ENCODE measurements at regions not wholly inside any gene's neighbourhood (a gene's known extent, or its start where the extent isn't known, plus 50 kb on each side); places are given as distances from the start of the nearest gene placed in this dataset.

DNA sequence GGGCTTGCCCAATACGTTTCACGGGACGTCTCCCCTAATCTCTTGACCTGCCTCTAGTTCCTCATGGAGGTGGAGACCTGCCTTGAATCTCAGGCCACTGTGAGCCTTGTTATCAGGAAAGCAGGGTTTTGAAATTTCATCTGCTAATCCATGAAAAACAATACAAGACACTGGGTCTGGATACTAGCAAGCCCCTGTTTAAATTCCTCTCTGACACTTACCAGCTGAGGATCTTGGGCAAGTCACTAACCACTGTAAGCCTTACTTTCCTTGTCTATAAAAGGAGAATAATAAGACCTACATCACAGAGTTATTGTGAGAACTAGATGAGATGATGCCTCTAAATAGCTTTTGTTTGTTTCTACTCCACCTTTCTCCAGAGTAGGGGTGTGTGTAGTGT is 303.6 kb downstream of the FGFR2 start:
- ATAC-seq (replicated peaks; ENCODE audit: extremely low read depth, poor library complexity, severe bottlenecking) (no peak), DNase-seq (ENCODE audit: low spot score in 2 of 2) (no peak)
- Mint-ChIP-seq H3K4me3 (no peak overlapping the region), H3K27me3 (peaks cover 25% of the 10 kb centered on the region), H3K27ac (ENCODE audit: low read depth) (no peak overlapping the region), H3K36me3 (ENCODE audit: insufficient read depth) (no peaks in the 10 kb centered on the region), H3K4me1 (no peaks in the 10 kb centered on the region), H3K9me3 (no peaks in the 10 kb centered on the region)

DNA sequence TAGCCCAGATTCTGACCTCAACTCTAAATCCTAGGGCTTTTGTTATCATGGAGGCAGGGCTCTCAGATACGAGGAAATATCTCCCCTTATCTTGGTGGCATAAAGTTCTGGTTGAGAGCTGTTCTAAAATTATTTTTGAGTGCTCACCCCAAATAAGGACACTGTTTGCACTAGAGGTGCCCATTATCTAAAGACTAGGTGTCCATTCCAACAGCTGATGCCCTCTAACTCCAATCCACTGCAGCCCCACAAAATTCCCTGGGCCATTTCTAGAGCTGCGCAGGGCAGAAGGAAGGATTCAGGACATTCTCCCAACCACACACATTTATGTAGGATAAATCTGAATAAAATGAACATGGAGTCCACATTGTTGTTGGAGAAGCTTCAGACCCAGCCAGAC is 301.9 kb downstream of the FGFR2 start:
- DNase-seq (ENCODE audit: low spot score in 2 of 2), result no peak
- Mint-ChIP-seq H3K27ac (ENCODE audit: low read depth) (no peak overlapping the region), H3K9me3 (no peaks in the 10 kb centered on the region), H3K36me3 (ENCODE audit: insufficient read depth) (no peaks in the 10 kb centered on the region), H3K27me3 (peaks cover 19% of the 10 kb centered on the region), H3K4me3 (no peak overlapping the region), H3K4me1 (no peaks in the 10 kb centered on the region)
- ATAC-seq (replicated peaks; ENCODE audit: extremely low read depth, poor library complexity, severe bottlenecking), result no peak

DNA sequence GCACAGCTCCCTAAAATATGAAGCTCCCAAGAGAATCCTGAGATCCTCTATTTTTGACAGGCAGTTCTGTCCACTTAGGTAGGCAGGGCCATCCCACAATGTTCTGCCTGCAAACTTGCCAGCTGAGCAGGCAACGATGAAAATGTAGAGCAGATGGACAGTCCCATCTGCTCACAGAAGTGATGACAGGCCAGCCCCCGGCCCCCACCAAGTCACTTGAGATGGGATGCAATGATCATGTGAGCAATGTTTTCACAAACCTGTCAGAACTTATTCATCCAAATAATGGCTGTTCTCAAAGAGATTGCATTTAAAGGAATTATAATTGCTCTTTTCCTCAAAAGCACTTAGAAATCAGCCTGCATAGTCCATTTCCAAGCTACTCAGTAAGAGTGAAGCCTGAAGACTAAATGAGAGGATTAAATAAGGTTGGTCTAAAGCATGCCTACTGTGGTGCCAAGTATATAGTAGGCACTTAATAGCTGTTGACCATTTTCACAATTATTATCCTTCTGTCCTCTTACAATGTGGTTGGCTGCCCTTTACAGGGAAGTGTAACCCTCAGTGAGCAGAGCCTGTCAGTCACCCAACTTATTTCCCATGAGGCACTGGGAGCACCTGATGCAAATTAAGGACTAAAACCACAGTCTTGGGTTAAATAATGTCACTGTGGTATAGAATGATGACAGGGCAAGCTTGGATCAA is 301.2 kb downstream of the FGFR2 start:
- no peak overlapping the region for H3K27ac Mint-ChIP-seq (ENCODE audit: low read depth)
- DNase-seq (ENCODE audit: low spot score in 2 of 2) (no peak), ATAC-seq (replicated peaks; ENCODE audit: extremely low read depth, poor library complexity, severe bottlenecking) (no peak)
- H3K36me3 Mint-ChIP-seq (ENCODE audit: insufficient read depth), result no peaks in the 10 kb centered on the region
- peaks cover 18% of the 10 kb centered on the region for H3K27me3 Mint-ChIP-seq
- no peaks in the 10 kb centered on the region for H3K9me3 Mint-ChIP-seq
- H3K4me1 Mint-ChIP-seq, result no peaks in the 10 kb centered on the region
- H3K4me3 Mint-ChIP-seq, result no peak overlapping the region

GRCh38 chr10:121300723-121301122 is 297.5 kb downstream of the FGFR2 start:
- no peaks in the 10 kb centered on the region for H3K9me3 Mint-ChIP-seq
- DNase-seq (ENCODE audit: low spot score in 2 of 2) (no peak), ATAC-seq (replicated peaks; ENCODE audit: extremely low read depth, poor library complexity, severe bottlenecking) (no peak)
- no peak overlapping the region for H3K4me3 Mint-ChIP-seq
- H3K36me3 Mint-ChIP-seq (ENCODE audit: insufficient read depth), result no peaks in the 10 kb centered on the region
- H3K27ac Mint-ChIP-seq (ENCODE audit: low read depth), result no peak overlapping the region
- no peaks in the 10 kb centered on the region for H3K4me1 Mint-ChIP-seq
- no peaks in the 10 kb centered on the region for H3K27me3 Mint-ChIP-seq

GRCh38 chr10:121302541-121303180 is 295.6 kb downstream of the FGFR2 start:
- no peaks in the 10 kb centered on the region for H3K36me3 Mint-ChIP-seq (ENCODE audit: insufficient read depth)
- no peak for DNase-seq (ENCODE audit: low spot score in 2 of 2)
- H3K9me3 Mint-ChIP-seq, result no peaks in the 10 kb centered on the region
- H3K4me3 Mint-ChIP-seq, result no peak overlapping the region
- no peaks in the 10 kb centered on the region for H3K4me1 Mint-ChIP-seq
- no peak overlapping the region for H3K27ac Mint-ChIP-seq (ENCODE audit: low read depth)
- no peak for ATAC-seq (replicated peaks; ENCODE audit: extremely low read depth, poor library complexity, severe bottlenecking)
- H3K27me3 Mint-ChIP-seq, result no peaks in the 10 kb centered on the region

- H3K9me3 Mint-ChIP-seq, result no peaks in the 10 kb centered on the region
- H3K4me1 Mint-ChIP-seq, result no peaks in the 10 kb centered on the region
- no peak for ATAC-seq (replicated peaks; ENCODE audit: extremely low read depth, poor library complexity, severe bottlenecking)
- no peaks in the 10 kb centered on the region for H3K27me3 Mint-ChIP-seq
- H3K27ac Mint-ChIP-seq (ENCODE audit: low read depth), result no peak overlapping the region
- no peak overlapping the region for H3K4me3 Mint-ChIP-seq
- H3K36me3 Mint-ChIP-seq (ENCODE audit: insufficient read depth), result no peaks in the 10 kb centered on the region
- DNase-seq (ENCODE audit: low spot score in 2 of 2), result no peak
Observed at GRCh38 chr10:121303287-121303890, 294.9 kb downstream of the FGFR2 start.

DNA sequence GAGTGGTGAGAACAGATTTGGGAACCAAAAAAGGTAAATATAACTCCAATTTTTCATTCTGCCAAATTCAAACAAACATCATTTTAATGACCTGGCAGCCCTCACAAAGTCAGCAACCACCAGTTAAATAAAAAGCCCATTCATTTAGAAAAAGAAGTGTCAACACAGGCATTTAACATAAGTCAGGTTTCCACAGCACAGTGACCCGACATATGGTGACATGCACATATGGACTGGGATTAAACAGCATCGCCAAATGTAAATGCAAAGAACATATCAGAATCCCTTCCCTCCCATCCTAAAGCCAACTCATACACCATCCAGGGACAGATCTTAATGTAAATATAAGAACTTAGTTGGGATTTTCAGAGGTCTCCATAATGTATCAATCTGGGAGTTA is 293.2 kb downstream of the FGFR2 start:
- no peaks in the 10 kb centered on the region for H3K4me1 Mint-ChIP-seq
- H3K27me3 Mint-ChIP-seq, result peaks cover 8% of the 10 kb centered on the region
- no peaks in the 10 kb centered on the region for H3K36me3 Mint-ChIP-seq (ENCODE audit: insufficient read depth)
- ATAC-seq (replicated peaks; ENCODE audit: extremely low read depth, poor library complexity, severe bottlenecking) (no peak), DNase-seq (ENCODE audit: low spot score in 2 of 2) (no peak)
- no peak overlapping the region for H3K27ac Mint-ChIP-seq (ENCODE audit: low read depth)
- no peak overlapping the region for H3K4me3 Mint-ChIP-seq
- H3K9me3 Mint-ChIP-seq, result no peaks in the 10 kb centered on the region

DNA sequence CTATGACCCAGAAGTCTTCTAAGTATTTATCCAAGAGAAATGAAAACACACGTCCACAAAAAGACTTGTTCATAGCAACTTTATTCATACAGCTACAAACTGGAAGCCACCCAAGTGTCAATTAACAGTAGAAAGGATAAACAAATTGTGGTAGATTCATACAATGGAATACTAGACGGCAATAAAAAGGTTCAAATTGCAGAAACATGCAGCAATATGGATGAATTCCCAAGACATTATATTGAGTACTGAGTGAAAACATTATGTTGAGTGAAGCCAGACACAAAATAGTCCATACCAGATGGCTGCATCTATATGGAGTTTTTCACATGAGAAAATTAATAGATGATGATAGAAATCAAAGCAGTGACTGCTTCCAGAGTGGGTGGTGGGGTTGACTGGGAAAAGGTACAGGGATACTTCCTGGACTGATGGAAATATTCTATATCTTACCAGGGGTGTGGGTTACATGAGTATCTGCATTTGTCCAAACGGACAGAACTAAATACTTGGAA is 292.0 kb downstream of the FGFR2 start:
- peaks cover 8% of the 10 kb centered on the region for H3K27me3 Mint-ChIP-seq
- H3K4me1 Mint-ChIP-seq, result no peaks in the 10 kb centered on the region
- H3K4me3 Mint-ChIP-seq, result no peak overlapping the region
- H3K27ac Mint-ChIP-seq (ENCODE audit: low read depth), result no peak overlapping the region
- DNase-seq (ENCODE audit: low spot score in 2 of 2), result no peak
- H3K9me3 Mint-ChIP-seq, result no peaks in the 10 kb centered on the region
- peaks cover 2% of the 10 kb centered on the region for H3K36me3 Mint-ChIP-seq (ENCODE audit: insufficient read depth)
- no peak for ATAC-seq (replicated peaks; ENCODE audit: extremely low read depth, poor library complexity, severe bottlenecking)

DNA sequence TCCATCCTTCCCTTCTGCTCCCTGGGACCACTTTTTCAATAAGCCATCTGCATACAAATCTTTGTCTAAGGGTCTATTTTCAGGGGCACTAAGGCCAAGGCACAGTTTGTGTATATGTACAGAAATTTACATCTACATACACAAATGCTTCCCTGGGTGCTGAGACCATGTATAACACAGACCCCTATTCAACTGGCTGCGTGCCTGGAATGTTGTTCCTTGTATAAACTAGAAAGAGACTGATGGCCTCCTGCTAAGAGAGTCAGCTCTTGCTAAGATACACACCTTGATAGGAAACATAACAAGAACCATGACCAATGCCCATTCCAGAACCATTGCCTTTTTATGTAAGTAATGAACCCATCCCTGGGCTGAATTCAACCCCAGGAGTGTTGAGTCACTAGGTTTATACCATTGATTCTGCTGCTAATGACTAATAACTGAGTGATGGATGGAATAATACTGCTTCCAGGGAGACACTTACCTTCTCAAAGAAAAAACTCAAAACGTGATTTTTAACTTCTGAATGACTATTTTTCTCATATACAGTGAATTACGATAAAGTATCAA is 290.7 kb downstream of the FGFR2 start:
- no peak for DNase-seq (ENCODE audit: low spot score in 2 of 2)
- Mint-ChIP-seq H3K27ac (ENCODE audit: low read depth) (no peak overlapping the region), H3K9me3 (no peaks in the 10 kb centered on the region), H3K27me3 (peaks cover 19% of the 10 kb centered on the region), H3K4me1 (no peaks in the 10 kb centered on the region), H3K4me3 (no peak overlapping the region), H3K36me3 (ENCODE audit: insufficient read depth) (peaks cover 2% of the 10 kb centered on the region)
- ATAC-seq (replicated peaks; ENCODE audit: extremely low read depth, poor library complexity, severe bottlenecking), result no peak

DNA sequence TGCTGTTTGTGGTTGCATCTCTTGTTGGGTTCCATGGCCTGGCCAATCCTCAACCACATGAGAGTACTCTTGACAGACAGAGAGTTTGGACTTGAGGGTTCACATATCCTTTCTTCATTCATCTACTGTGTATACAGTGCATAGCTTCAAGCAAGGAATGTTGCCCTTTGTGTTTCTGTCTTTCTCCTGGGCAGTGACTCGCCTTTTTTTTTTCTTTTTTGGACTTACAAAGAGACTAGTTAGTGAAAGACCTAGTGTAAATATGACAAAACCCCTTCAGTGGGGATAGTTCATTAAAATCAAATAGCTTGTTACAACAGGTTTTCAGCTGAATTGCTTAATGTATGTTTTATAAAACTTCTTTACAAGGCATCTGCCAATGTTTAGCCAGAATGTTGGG is 290.2 kb downstream of the FGFR2 start:
- DNase-seq (ENCODE audit: low spot score in 2 of 2) (no peak), ATAC-seq (replicated peaks; ENCODE audit: extremely low read depth, poor library complexity, severe bottlenecking) (no peak)
- no peak overlapping the region for H3K4me3 Mint-ChIP-seq
- H3K27ac Mint-ChIP-seq (ENCODE audit: low read depth), result no peak overlapping the region
- H3K36me3 Mint-ChIP-seq (ENCODE audit: insufficient read depth), result peaks cover 2% of the 10 kb centered on the region
- peaks cover 19% of the 10 kb centered on the region for H3K27me3 Mint-ChIP-seq
- H3K9me3 Mint-ChIP-seq, result no peaks in the 10 kb centered on the region
- no peaks in the 10 kb centered on the region for H3K4me1 Mint-ChIP-seq

- Mint-ChIP-seq H3K27me3 (peaks cover 19% of the 10 kb centered on the region), H3K36me3 (ENCODE audit: insufficient read depth) (peaks cover 2% of the 10 kb centered on the region), H3K27ac (ENCODE audit: low read depth) (no peak overlapping the region), H3K4me3 (no peak overlapping the region), H3K9me3 (no peaks in the 10 kb centered on the region), H3K4me1 (no peaks in the 10 kb centered on the region)
- DNase-seq (ENCODE audit: low spot score in 2 of 2), result no peak
- ATAC-seq (replicated peaks; ENCODE audit: extremely low read depth, poor library complexity, severe bottlenecking), result no peak
Observed at GRCh38 chr10:121309164-121309563, 289.1 kb downstream of the FGFR2 start.

GRCh38 chr10:121310151-121310711 is 288.0 kb downstream of the FGFR2 start:
- Mint-ChIP-seq H3K9me3 (no peaks in the 10 kb centered on the region), H3K4me3 (no peak overlapping the region)

More at GRCh38 chr10:121310151-121310711, 288.0 kb downstream of the FGFR2 start:
- no peak for ATAC-seq (replicated peaks; ENCODE audit: extremely low read depth, poor library complexity, severe bottlenecking)
- H3K27ac Mint-ChIP-seq (ENCODE audit: low read depth), result no peak overlapping the region
- H3K4me1 Mint-ChIP-seq, result no peaks in the 10 kb centered on the region
- DNase-seq (ENCODE audit: low spot score in 2 of 2), result no peak
- peaks cover 2% of the 10 kb centered on the region for H3K36me3 Mint-ChIP-seq (ENCODE audit: insufficient read depth)
- peaks cover 19% of the 10 kb centered on the region for H3K27me3 Mint-ChIP-seq

Measured in central memory CD8-positive, alpha-beta T cell (primary cell).